AG09309 (cell line): ENCODE measurements at regions not wholly inside any gene's neighbourhood (a gene's known extent, or its start where the extent isn't known, plus 50 kb on each side); places are given as distances from the start of the nearest gene placed in this dataset.

Experiments used
- DNase-seq: peaks from one replicate; pipeline ENCODE4 v3.0.0-alpha.2; 2010; ENCODE audit warnings: low read depth
- H3K4me3 ChIP-seq: 2 replicates; pipeline ENCODE4 v1.5.1; 2011; ENCODE audit warnings: mild to moderate bottlenecking, low read depth, low read length, moderate library complexity; ENCODE audit not compliant: control insufficient read depth
- CTCF ChIP-seq: IDR thresholded peaks from 2 replicates; pipeline ENCODE4 v1.5.1; 2011; ENCODE audit warnings: mild to moderate bottlenecking, low read depth, low read length, inconsistent platforms; ENCODE audit not compliant: insufficient read depth, control insufficient read depth; ENCODE audit errors: missing control alignments

GRCh38 chr14:27995691-27996090, 770.9 kb upstream of the FOXG1 start:
- H3K4me3 ChIP-seq = no peak overlapping the region
- no peak for DNase-seq
- no peak for TF ChIP-seq CTCF

- no peak for DNase-seq
- no peak overlapping the region for H3K4me3 ChIP-seq
- TF ChIP-seq CTCF = no peak
Observed at GRCh38 chr14:28001002-28001401, 765.6 kb upstream of the FOXG1 start.

GRCh38 chr14:28012629-28013415, 753.8 kb upstream of the FOXG1 start:
- TF ChIP-seq CTCF = no peak
- no peak overlapping the region for H3K4me3 ChIP-seq
- DNase-seq = no peak

- no peak for DNase-seq
- no peak overlapping the region for H3K4me3 ChIP-seq
- TF ChIP-seq CTCF = no peak
Observed at GRCh38 chr14:28020112-28020511, 746.5 kb upstream of the FOXG1 start.

GRCh38 chr14:28023853-28024252, 742.7 kb upstream of the FOXG1 start:
- no peak for DNase-seq
- no peak for TF ChIP-seq CTCF
- H3K4me3 ChIP-seq = no peak overlapping the region

- DNase-seq = no peak
- no peak overlapping the region for H3K4me3 ChIP-seq
- TF ChIP-seq CTCF = no peak
Observed at GRCh38 chr14:28052251-28052650, 714.3 kb upstream of the FOXG1 start.

GRCh38 chr14:28055008-28055407, 711.6 kb upstream of the FOXG1 start:
- TF ChIP-seq CTCF = no peak
- H3K4me3 ChIP-seq = no peak overlapping the region
- no peak for DNase-seq
